GM12874 (cell line): ENCODE measurements at regions not wholly inside any gene's neighbourhood (a gene's known extent, or its start where the extent isn't known, plus 50 kb on each side); places are given as distances from the start of the nearest gene placed in this dataset.

ENCODE experiments used
- TF ChIP-seq, protein P1 (sequence below): IDR thresholded peaks from 2 replicates; pipeline ENCODE4 v1.5.1; 2011; ENCODE audit warnings: low read depth, mild to moderate bottlenecking, control low read depth, low read length, moderate library complexity; ENCODE audit not compliant: insufficient read depth

GRCh38 chrX:6448003-6448402 is 86.9 kb downstream of the VCX3A start:
- TF ChIP-seq, protein P1, sequence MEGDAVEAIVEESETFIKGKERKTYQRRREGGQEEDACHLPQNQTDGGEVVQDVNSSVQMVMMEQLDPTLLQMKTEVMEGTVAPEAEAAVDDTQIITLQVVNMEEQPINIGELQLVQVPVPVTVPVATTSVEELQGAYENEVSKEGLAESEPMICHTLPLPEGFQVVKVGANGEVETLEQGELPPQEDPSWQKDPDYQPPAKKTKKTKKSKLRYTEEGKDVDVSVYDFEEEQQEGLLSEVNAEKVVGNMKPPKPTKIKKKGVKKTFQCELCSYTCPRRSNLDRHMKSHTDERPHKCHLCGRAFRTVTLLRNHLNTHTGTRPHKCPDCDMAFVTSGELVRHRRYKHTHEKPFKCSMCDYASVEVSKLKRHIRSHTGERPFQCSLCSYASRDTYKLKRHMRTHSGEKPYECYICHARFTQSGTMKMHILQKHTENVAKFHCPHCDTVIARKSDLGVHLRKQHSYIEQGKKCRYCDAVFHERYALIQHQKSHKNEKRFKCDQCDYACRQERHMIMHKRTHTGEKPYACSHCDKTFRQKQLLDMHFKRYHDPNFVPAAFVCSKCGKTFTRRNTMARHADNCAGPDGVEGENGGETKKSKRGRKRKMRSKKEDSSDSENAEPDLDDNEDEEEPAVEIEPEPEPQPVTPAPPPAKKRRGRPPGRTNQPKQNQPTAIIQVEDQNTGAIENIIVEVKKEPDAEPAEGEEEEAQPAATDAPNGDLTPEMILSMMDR: no peak

GRCh38 chrX:6446582-6446981 is 88.3 kb downstream of the VCX3A start:
- TF ChIP-seq, protein P1: no peak

DNA sequence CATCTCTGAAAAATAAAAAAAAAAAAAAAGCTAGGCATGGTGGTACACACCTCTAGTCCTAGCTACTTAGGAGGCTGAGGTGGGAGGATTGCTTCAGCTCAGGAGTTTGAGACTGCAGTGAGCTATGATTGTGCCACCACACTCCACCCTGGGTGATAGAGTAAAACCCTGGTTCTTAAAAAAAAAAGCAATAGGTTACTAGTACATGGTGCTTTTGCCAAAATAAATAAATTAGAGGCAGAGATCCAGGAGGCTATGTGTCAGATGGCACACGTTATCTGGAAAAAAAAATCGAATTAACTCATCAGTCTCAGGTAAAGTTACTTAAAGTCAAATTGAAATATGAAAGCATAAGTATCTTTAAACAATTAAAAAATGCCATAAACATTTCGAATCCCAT is 94.3 kb downstream of the VCX3A start:
- TF ChIP-seq, protein P1: no peak

DNA sequence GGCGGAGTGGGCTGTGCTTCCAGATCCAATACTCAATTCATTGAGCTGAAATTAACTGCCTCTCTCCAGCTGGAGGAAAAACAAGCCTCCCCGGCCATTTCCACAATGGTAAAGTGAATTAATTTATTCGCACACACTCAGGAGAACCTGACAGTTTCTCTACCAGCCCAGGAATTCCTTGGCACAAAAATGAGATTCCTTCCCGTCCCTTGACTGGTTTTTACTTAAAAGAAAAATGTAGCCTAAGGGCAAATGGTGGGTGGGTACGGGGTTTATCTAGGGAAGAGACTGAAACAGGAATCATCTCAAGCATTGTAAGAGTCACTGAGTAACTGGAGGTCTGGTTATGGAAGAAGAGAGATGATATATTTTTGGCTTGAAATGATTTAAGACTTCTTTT is 102.7 kb downstream of the VCX3A start:
- TF ChIP-seq, protein P1: no peak

DNA sequence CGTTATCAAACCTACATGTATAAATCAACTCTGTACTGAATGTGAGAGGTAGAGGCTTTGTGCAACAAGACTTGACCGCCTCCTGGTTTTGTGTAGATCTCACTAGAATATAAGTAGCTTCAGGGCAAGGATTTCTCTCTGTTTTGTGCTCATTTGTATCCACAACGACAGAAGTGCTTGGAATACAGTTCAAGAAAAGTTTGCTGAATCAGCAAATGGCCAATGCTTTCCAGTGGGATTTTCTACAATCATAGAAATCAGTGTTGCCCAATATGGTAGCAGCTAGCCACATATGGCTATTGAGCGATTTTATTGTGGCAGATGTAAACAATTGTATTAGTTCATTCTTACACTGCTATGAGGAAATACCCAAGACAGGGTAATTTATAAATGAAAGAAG is 127.4 kb downstream of the VCX3A start:
- TF ChIP-seq, protein P1: no peak

DNA sequence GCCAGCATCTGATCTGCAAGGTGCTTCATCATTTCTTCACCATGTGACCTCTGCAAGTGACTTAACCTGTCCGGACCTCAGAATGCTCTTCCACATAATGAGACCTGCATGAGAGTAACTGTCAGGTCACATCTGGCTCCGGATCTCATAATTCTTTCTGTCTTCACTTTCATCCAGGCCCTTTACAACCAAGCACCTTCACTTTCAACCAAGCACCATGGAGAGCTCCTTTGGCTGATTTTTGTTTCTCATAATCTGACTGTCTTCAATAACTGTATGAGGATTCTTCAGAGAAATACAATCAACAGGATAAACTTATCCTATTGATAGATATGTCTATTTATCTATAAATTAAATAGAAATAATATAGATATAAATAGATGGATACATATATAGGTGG is 148.1 kb downstream of the VCX3A start:
- TF ChIP-seq, protein P1: no peak

- TF ChIP-seq, protein P1: no peak
These were observed 150.0 kb downstream of the VCX3A start for GRCh38 chrX:6384921-6385320.

DNA sequence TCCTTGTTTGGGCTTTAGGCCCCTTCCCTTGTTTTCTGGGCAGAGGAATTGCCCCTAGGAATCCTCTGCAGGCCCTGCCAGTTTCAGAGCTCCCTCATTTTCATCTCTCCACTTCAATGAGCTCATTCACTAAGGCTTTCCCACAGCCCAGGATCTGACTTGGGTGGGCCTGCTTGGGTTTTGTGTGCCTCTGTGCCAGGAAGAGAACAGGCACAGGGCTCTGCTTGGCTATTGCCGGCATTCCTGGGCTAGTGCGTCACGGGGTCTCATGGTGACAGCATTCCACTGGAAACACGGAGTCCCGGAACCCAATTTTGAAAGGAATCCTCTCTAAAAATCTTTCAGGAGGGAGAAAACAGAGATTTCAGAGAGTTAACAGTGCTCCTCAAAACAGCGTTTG is 150.5 kb downstream of the VCX3A start:
- TF ChIP-seq, protein P1: no peak
